DND-41 (cell line): ENCODE measurements at regions not wholly inside any gene's neighbourhood (a gene's known extent, or its start where the extent isn't known, plus 50 kb on each side); places are given as distances from the start of the nearest gene placed in this dataset.

Experiments used
- ATAC-seq: fragments of 200-7000 bp; cut with Tn5 transposase; 3 replicates; pipeline ENCODE4 v1.9.1; 2021; ENCODE audit warnings: low read depth; ENCODE audit not compliant: insufficient read depth
- DNase-seq: peaks from one replicate; pipeline ENCODE4 v3.0.0-alpha.2; 2020
- H2AFZ ChIP-seq: 2 replicates; pipeline ENCODE4 v1.6.0; 2012; ENCODE audit warnings: low read depth, low read length
- H3K27ac ChIP-seq: 2 replicates; pipeline ENCODE4 v1.5.1; 2012; ENCODE audit warnings: low read length, inconsistent platforms
- H3K27me3 ChIP-seq: fragments of 200-600 bp; sonication (generic); 2 replicates; pipeline ENCODE4 v1.6.0; 2012; ENCODE audit warnings: low read length, mild to moderate bottlenecking, inconsistent platforms; ENCODE audit not compliant: insufficient read depth, poor library complexity
- H3K36me3 ChIP-seq: 2 replicates; pipeline ENCODE4 v1.5.1; 2012; ENCODE audit warnings: low read length, inconsistent platforms; ENCODE audit not compliant: insufficient read depth
- H3K4me1 ChIP-seq: 2 replicates; pipeline ENCODE4 v1.5.1; 2012; ENCODE audit warnings: mild to moderate bottlenecking, low read length; ENCODE audit not compliant: insufficient read depth
- H3K4me2 ChIP-seq: 2 replicates; pipeline ENCODE4 v1.6.0; 2012; ENCODE audit warnings: mild to moderate bottlenecking, moderate library complexity, low read length, inconsistent platforms; ENCODE audit not compliant: insufficient read depth
- H3K4me3 ChIP-seq, 2 experiments: fragments of 200-600 bp in 1 of 2; shearing (Covaris generic) in 1 of 2; 2 replicates each; pipeline ENCODE4 v1.5.1; 2012 to 2016; ENCODE audit warnings: inconsistent platforms in 2 of 2, low read length in 2 of 2, mild to moderate bottlenecking in 2 of 2, low read depth in 1 of 2, moderate library complexity in 1 of 2
- H3K79me2 ChIP-seq: 2 replicates; pipeline ENCODE4 v1.6.0; 2012; ENCODE audit warnings: low read length, inconsistent platforms; ENCODE audit not compliant: insufficient read depth
- H3K9ac ChIP-seq: 2 replicates; pipeline ENCODE4 v1.6.0; 2012; ENCODE audit warnings: low read depth, mild to moderate bottlenecking, inconsistent platforms, low read length, moderate library complexity
- H3K9me3 ChIP-seq: 2 replicates; pipeline ENCODE4 v1.5.1; 2012; ENCODE audit warnings: low read length, moderate library complexity, mild to moderate bottlenecking, inconsistent platforms; ENCODE audit not compliant: insufficient read depth, severe bottlenecking
- H4K20me1 ChIP-seq: 2 replicates; pipeline ENCODE4 v1.6.0; 2012; ENCODE audit warnings: low read length; ENCODE audit not compliant: insufficient read depth
- CTCF ChIP-seq: IDR thresholded peaks from 2 replicates; pipeline ENCODE4 v1.5.1; 2012; ENCODE audit warnings: borderline replicate concordance, low read length, moderate library complexity, mild to moderate bottlenecking; ENCODE audit not compliant: poor library complexity, severe bottlenecking; ENCODE audit errors: extremely low read depth
- EZH2 ChIP-seq: IDR thresholded peaks from 3 replicates; pipeline ENCODE4 v1.6.1; 2012; ENCODE audit warnings: borderline replicate concordance, low read depth, mild to moderate bottlenecking, moderate library complexity, low read length, inconsistent platforms; ENCODE audit not compliant: severe bottlenecking

DNA sequence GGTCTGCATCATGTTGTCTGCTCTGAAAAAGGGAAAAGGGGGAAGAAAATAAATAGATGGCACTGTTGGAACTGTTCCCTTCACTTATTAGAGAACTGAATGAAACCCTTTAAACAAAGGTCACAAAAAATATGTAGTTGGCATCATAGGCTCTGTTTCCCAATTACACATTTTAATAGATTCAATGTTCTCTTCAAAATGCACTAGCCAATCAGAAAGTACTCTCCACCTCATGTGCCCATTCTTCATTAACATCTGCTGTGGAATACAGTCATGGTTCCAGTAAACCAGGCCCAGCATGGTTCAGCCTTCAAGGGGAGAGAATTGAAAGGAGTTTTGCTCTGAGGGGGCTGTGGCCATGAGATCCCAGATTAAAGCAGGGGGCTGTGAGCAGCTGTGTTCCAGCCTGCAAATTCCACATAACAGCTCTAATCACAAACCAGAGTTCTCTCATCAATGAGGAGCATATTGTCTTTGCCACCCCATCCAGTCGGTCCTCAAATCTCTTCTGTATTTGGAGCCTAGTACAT, 165.9 kb upstream of the CREB1 start:
- no peaks in the 10 kb centered on the region for H3K27me3 ChIP-seq
- H3K4me2 ChIP-seq = no peak overlapping the region
- no peak for DNase-seq
- no peak overlapping the region for H2AFZ ChIP-seq
- H3K9me3 ChIP-seq = no peaks in the 10 kb centered on the region
- no peak overlapping the region for H3K4me3 ChIP-seq
- H3K9ac ChIP-seq = no peak overlapping the region
- H3K79me2 ChIP-seq = no peaks in the 10 kb centered on the region
- no peak for ATAC-seq
- TF ChIP-seq CTCF (no peak), EZH2 (no peak)
- no peaks in the 10 kb centered on the region for H3K36me3 ChIP-seq
- H3K4me1 ChIP-seq = no peaks in the 10 kb centered on the region
- no peak overlapping the region for H3K27ac ChIP-seq
- H4K20me1 ChIP-seq = no peaks in the 10 kb centered on the region

DNA sequence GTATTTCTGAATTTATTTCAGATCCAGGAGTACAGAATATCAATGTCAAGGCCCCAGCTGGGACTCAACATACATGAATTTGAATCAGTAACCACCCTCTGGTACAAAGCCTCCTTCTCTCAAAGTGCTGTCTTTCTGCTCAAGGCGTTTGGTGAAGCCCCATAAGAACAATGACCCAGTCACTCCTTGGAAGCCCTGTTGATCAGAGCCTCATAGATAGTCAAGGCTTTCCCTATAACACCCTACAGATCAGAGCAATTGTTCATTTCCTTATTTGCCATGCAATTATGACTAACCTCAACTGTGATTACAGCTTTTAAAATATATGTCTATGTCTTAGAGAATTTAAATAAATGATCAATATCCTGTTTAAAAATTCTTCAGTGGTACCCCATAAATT, 159.1 kb upstream of the CREB1 start:
- Histone ChIP-seq H3K9me3 (no peaks in the 10 kb centered on the region), H3K27me3 (peaks cover 4% of the 10 kb centered on the region), H3K9ac (no peak overlapping the region), H3K79me2 (no peaks in the 10 kb centered on the region), H3K4me3 (no peak overlapping the region), H3K36me3 (no peaks in the 10 kb centered on the region), H3K27ac (no peak overlapping the region), H3K4me2 (no peak overlapping the region), H3K4me1 (no peaks in the 10 kb centered on the region), H2AFZ (no peak overlapping the region), H4K20me1 (no peaks in the 10 kb centered on the region)
- ATAC-seq (no peak), DNase-seq (no peak)
- no peak for TF ChIP-seq EZH2
- TF ChIP-seq CTCF = no peak

DNA sequence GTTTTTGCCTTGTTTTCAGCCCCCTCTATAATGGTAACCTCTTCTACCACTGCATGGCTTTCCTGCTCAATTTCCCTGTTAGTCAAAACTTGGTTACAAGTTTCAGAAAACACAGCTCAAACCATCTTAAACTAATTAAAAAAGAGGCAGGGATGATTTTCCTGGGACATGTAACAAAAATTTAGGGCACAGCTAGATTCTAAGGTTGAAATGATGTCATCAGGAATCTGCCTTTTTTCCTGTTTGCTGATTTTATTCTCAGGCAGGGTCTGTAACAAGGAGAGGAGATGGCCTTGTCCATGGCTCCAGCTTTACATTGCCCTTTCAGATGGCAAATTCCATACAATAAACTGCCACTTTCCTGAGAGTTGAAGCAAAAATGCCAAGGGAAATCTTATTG, 157.9 kb upstream of the CREB1 start:
- DNase-seq (no peak), ATAC-seq (no peak)
- no peaks in the 10 kb centered on the region for H4K20me1 ChIP-seq
- H3K79me2 ChIP-seq = no peaks in the 10 kb centered on the region
- no peak overlapping the region for H3K4me3 ChIP-seq
- H3K36me3 ChIP-seq = no peaks in the 10 kb centered on the region
- H3K4me1 ChIP-seq = no peaks in the 10 kb centered on the region
- H3K27ac ChIP-seq = no peak overlapping the region
- no peak overlapping the region for H2AFZ ChIP-seq
- no peak overlapping the region for H3K4me2 ChIP-seq
- no peak for TF ChIP-seq CTCF
- no peak for TF ChIP-seq EZH2
- H3K27me3 ChIP-seq = peaks cover 4% of the 10 kb centered on the region
- H3K9ac ChIP-seq = no peak overlapping the region
- no peaks in the 10 kb centered on the region for H3K9me3 ChIP-seq

DNA sequence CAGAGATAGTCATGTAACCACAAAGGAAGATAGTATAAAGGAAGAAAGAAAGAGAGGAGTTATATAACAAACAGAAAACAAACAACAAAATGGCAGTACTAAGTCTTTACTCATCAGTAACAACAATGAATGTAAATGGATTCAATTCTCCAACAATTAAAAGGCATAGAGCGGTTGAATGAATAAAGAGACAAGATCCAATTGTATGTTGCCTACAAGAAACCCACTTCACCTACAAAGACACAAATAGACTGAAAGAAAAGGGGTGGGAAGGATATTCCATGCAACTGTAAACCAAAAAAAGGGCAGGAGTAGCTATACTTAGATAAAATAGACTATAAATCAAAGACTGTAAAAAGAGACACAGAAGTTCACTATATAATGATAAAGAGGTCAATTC, 157.3 kb upstream of the CREB1 start:
- Histone ChIP-seq H3K4me3 (no peak overlapping the region), H3K4me2 (no peak overlapping the region), H3K4me1 (no peaks in the 10 kb centered on the region), H3K27ac (no peak overlapping the region), H3K27me3 (peaks cover 4% of the 10 kb centered on the region), H3K36me3 (no peaks in the 10 kb centered on the region), H3K79me2 (no peaks in the 10 kb centered on the region), H2AFZ (no peak overlapping the region), H3K9me3 (no peaks in the 10 kb centered on the region), H4K20me1 (no peaks in the 10 kb centered on the region), H3K9ac (no peak overlapping the region)
- TF ChIP-seq CTCF (no peak), EZH2 (no peak)
- no peak for ATAC-seq
- DNase-seq = no peak
